ENCODE measurements at regions not wholly inside any gene's neighbourhood (a gene's known extent, or its start where the extent isn't known, plus 50 kb on each side); places are given as distances from the start of the nearest gene placed in this dataset.

GRCh38 chr6:168149015-168149414 is 70.0 kb upstream of the FRMD1 start:
- Histone ChIP-seq H3K4me1 (ENCODE audit: low read depth) (no peaks in the 10 kb centered on the region), H3K4me3 (no peak overlapping the region), H3K36me3 (ENCODE audit: low read depth) (no peaks in the 10 kb centered on the region), H3K9me3 (no peaks in the 10 kb centered on the region)
- intact Hi-C loops (cut with DNase I, micrococcal nuclease) = no loop called here
- no peak for DNase-seq
- no peak for TF ChIP-seq CTCF (IDR thresholded peaks at IDR 0.05)
- ATAC-seq = no peak

GRCh38 chr6:168148231-168148849 is 69.3 kb upstream of the FRMD1 start:
- no peak for TF ChIP-seq CTCF (IDR thresholded peaks at IDR 0.05)
- Histone ChIP-seq H3K4me3 (no peak overlapping the region), H3K4me1 (ENCODE audit: low read depth) (no peaks in the 10 kb centered on the region), H3K36me3 (ENCODE audit: low read depth) (no peaks in the 10 kb centered on the region), H3K9me3 (no peaks in the 10 kb centered on the region)
- intact Hi-C loops (cut with DNase I, micrococcal nuclease) = no loop called here
- DNase-seq (no peak), ATAC-seq (no peak)

GRCh38 chr6:168147205-168147738 is 68.3 kb upstream of the FRMD1 start:
- no peaks in the 10 kb centered on the region for H3K9me3 ChIP-seq
- no peaks in the 10 kb centered on the region for H3K36me3 ChIP-seq (ENCODE audit: low read depth)
- peak; percentile 48 for ATAC-seq
- H3K4me3 ChIP-seq = no peak overlapping the region
- peak in 1 of 3 donors; percentile 14 for DNase-seq
- TF ChIP-seq CTCF (IDR thresholded peaks at IDR 0.05) = no peak
- no peaks in the 10 kb centered on the region for H3K4me1 ChIP-seq (ENCODE audit: low read depth)
- intact Hi-C loops (cut with DNase I, micrococcal nuclease) = no loop called here

DNA sequence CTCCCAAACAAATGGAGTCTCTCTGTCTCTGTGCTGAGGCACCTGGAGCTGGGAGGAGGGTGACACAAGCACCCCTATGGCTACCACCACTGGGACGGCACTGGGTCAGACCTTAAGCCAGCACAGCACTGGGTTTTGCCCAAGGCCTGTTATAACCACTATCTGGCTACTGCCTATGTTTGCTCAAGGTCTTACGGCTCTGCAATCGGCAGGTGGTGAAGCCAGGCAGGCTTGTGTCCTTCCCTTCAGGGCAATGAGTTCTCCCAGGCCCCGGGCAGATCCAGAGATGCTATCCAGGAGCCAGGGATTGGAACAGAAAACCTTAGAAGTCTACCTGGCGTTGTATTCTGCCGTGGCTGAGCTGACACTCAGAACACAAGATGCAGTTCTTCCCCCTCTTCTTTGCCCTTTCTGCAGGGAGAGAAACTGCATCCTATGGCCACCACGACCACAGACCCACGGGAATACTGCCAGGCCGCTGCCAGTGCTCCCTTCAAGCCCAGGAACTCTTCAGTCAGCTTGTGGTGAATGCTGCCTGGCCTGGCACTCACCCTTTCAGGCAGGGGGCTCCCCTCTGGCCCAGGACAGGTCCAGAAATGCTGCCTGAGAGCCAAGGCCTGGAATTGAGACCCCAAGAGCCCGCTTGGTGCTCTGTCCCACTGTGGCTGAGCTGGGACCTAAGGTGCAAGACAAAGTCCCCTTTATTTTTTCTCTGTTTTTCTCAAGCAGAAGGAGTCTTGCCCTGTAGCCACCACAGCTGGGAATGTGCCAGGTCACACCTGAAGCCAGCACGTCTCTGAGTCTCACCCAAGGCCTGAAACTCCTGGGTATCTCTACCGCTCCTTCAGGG is 67.0 kb upstream of the FRMD1 start:
- ATAC-seq (peak; percentile 39), DNase-seq (peak in 2 of 3 donors; percentile 17 to 25)
- intact Hi-C loops (cut with DNase I, micrococcal nuclease) = no loop called here
- Histone ChIP-seq H3K36me3 (ENCODE audit: low read depth) (no peaks in the 10 kb centered on the region), H3K4me3 (no peak overlapping the region), H3K9me3 (no peaks in the 10 kb centered on the region), H3K4me1 (ENCODE audit: low read depth) (no peaks in the 10 kb centered on the region)
- TF ChIP-seq CTCF (IDR thresholded peaks at IDR 0.05) = no peak

DNA sequence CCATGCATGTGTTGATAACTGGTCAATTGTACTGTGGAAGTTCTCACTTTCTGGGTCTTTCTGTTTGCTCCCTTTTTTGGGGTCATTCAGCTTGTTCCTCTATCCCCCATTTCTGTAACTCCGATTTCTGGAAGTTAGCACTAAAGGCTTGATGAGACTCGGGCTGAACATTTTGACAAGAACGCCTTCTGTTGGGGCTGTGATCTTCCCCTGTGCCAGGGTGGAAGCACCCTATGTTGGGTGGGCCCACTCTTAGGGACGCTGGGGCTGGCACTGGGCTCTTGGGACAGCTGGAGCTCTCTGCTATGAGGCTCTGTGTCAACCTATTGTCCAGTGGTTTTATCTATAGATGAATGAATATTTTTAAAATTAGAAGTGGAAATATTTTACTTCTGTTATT is 60.1 kb upstream of the FRMD1 start:
- intact Hi-C loops (cut with DNase I, micrococcal nuclease) = no loop called here
- H3K9me3 ChIP-seq = no peaks in the 10 kb centered on the region
- no peaks in the 10 kb centered on the region for H3K36me3 ChIP-seq (ENCODE audit: low read depth)
- TF ChIP-seq CTCF (IDR thresholded peaks at IDR 0.05) = no peak
- DNase-seq = peak in 1 of 3 donors; percentile 5
- no peak for ATAC-seq
- H3K4me1 ChIP-seq (ENCODE audit: low read depth) = no peaks in the 10 kb centered on the region
- H3K4me3 ChIP-seq = no peak overlapping the region
